ENCODE measurements at regions not wholly inside any gene's neighbourhood (a gene's known extent, or its start where the extent isn't known, plus 50 kb on each side); places are given as distances from the start of the nearest gene placed in this dataset.

GRCh38 chr6:85185977-85186376 is 263.9 kb upstream of the NT5E start:
- no peak for TF ChIP-seq CTCF (IDR thresholded peaks at IDR 0.05)
- no peak for TF ChIP-seq EZH2 (IDR thresholded peaks at IDR 0.05; ENCODE audit: borderline replicate concordance, insufficient read depth, low read depth, low read length, poor library complexity, severe bottlenecking)

All from B cell (primary cell).